ENCODE measurements at regions not wholly inside any gene's neighbourhood (a gene's known extent, or its start where the extent isn't known, plus 50 kb on each side); places are given as distances from the start of the nearest gene placed in this dataset.
A peak's percentile ranks its signal among the peaks of the same experiment; 100 is the strongest.
"Not testable (repeated sequence)": the region's sequence is repeated elsewhere in the genome, so short reads cannot be mapped to it uniquely, and the experiment has no call there.

DNA sequence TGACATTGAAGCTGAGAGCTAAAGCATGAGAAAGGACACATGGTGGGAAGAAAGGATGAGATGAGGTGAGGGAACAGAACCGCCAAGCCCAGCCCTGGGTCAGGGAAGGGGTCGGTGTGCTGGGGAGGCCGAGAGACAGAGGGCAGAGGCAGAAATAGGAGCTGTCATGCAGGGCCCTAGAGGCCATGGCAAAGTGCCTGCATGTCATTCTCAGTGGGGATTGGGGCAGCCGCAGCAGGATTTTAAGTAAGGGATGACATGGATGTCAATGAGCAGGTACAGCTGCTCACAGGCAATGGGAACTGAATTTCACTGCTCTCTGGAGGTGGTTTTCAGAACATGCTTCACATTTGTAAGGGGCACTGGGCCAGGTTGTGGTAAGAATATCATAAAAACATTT, 227.4 kb downstream of the RAB11FIP2 start:
- Mint-ChIP-seq H3K27me3 (ENCODE audit: low read depth in 2 of 2) (peaks cover 0 to 14% of the 10 kb centered on the region in 2 donors), H3K27ac (no peak overlapping the region), H3K9me3 (peaks cover 0 to 3% of the 10 kb centered on the region in 2 donors), H3K4me1 (no peaks in the 10 kb centered on the region), H3K4me3 (no peak overlapping the region), H3K36me3 (no peaks in the 10 kb centered on the region)
- Histone ChIP-seq H3K9me3 (ENCODE audit: control insufficient read depth, insufficient read depth, low read length) (no peaks in the 10 kb centered on the region), H3K27me3 (ENCODE audit: control insufficient read depth, insufficient read depth, low read length) (no peaks in the 10 kb centered on the region), H3K4me3 (ENCODE audit: low read length) (no peak overlapping the region), H3K36me3 (ENCODE audit: control insufficient read depth, insufficient read depth, low read length) (no peaks in the 10 kb centered on the region), H3K4me1 (ENCODE audit: control insufficient read depth, insufficient read depth, low read length) (no peaks in the 10 kb centered on the region), H3K27ac (ENCODE audit: low read length) (no peak overlapping the region)
- TF ChIP-seq, protein P1, sequence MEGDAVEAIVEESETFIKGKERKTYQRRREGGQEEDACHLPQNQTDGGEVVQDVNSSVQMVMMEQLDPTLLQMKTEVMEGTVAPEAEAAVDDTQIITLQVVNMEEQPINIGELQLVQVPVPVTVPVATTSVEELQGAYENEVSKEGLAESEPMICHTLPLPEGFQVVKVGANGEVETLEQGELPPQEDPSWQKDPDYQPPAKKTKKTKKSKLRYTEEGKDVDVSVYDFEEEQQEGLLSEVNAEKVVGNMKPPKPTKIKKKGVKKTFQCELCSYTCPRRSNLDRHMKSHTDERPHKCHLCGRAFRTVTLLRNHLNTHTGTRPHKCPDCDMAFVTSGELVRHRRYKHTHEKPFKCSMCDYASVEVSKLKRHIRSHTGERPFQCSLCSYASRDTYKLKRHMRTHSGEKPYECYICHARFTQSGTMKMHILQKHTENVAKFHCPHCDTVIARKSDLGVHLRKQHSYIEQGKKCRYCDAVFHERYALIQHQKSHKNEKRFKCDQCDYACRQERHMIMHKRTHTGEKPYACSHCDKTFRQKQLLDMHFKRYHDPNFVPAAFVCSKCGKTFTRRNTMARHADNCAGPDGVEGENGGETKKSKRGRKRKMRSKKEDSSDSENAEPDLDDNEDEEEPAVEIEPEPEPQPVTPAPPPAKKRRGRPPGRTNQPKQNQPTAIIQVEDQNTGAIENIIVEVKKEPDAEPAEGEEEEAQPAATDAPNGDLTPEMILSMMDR (IDR thresholded peaks at IDR 0.05): no peak
- no peak for ATAC-seq
- WGBS (ENCODE audit: insufficient coverage): 73% methylated on average over 4 of the region's 4 CpGs
- no peak for DNase-seq
- intact Hi-C loops (cut with micrococcal nuclease): no loop called here

DNA sequence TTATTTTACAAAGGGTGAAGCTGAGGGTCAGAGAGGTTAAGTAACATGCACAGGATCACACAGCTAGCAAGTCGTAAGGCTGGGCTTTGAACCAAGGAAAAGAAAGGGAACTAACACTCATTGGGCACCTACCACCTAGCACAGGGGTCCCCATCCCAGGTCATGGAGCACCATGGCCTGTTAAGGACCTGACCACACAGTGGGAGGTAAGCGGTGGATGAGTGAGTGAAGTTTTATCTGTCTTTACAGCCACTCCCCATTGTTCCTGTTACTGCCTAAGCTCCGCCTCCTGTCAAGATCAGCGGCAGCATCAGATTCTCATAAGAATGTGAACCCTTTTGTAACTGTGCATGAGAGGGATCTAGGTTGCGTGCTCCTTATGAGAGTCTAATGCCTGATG, 222.8 kb downstream of the RAB11FIP2 start:
- Mint-ChIP-seq H3K4me1 (peaks cover 0 to under 1% of the 10 kb centered on the region in 2 donors), H3K27ac (no peak overlapping the region), H3K9me3 (no peaks in the 10 kb centered on the region), H3K36me3 (no peaks in the 10 kb centered on the region), H3K4me3 (no peak overlapping the region), H3K27me3 (ENCODE audit: low read depth in 2 of 2) (peaks cover 0 to 14% of the 10 kb centered on the region in 2 donors)
- H3K27me3 ChIP-seq (ENCODE audit: control insufficient read depth, insufficient read depth, low read length): peaks cover 2% of the 10 kb centered on the region
- no peaks in the 10 kb centered on the region for H3K4me1 ChIP-seq (ENCODE audit: control insufficient read depth, insufficient read depth, low read length)
- intact Hi-C loops (cut with micrococcal nuclease): no loop called here
- H3K27ac ChIP-seq (ENCODE audit: low read length): no peak overlapping the region
- TF ChIP-seq, protein P1 (IDR thresholded peaks at IDR 0.05): no peak
- no peak for ATAC-seq
- WGBS (ENCODE audit: insufficient coverage): 74% methylated on average over 4 of the region's 5 CpGs
- DNase-seq: no peak
- no peak overlapping the region for H3K4me3 ChIP-seq (ENCODE audit: low read length)
- H3K9me3 ChIP-seq (ENCODE audit: control insufficient read depth, insufficient read depth, low read length): no peaks in the 10 kb centered on the region
- no peaks in the 10 kb centered on the region for H3K36me3 ChIP-seq (ENCODE audit: control insufficient read depth, insufficient read depth, low read length)

DNA sequence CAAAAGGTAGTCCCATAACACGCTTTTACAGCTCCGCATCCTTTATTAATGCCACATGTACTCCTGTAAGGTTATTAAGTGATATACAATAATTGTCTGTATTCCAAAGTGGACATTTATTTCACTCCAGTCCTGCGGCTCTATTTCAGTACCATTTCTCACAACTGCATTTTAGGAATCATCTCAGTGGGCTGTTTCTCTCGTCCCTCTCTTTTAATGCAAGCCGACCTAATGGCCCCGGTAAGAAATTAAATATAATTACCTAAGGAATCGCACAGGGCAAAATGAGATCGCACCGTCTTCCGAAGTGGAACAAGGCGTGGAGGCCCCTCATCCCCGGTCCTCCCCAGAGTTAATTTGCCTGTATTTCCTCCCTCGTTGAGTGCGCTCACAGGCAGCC, 216.5 kb downstream of the RAB11FIP2 start:
- intact Hi-C loops (cut with micrococcal nuclease): no loop called here
- Histone ChIP-seq H3K4me1 (ENCODE audit: control insufficient read depth, insufficient read depth, low read length) (peaks cover 3% of the 10 kb centered on the region), H3K27me3 (ENCODE audit: control insufficient read depth, insufficient read depth, low read length) (peaks cover 2% of the 10 kb centered on the region), H3K4me3 (ENCODE audit: low read length) (no peak overlapping the region), H3K27ac (ENCODE audit: low read length) (no peak overlapping the region), H3K36me3 (ENCODE audit: control insufficient read depth, insufficient read depth, low read length) (no peaks in the 10 kb centered on the region), H3K9me3 (ENCODE audit: control insufficient read depth, insufficient read depth, low read length) (no peaks in the 10 kb centered on the region)
- H3K9me3 Mint-ChIP-seq: no peaks in the 10 kb centered on the region
- H3K4me3 Mint-ChIP-seq: peak overlapping the region; percentile 89
- TF ChIP-seq, protein P1 (IDR thresholded peaks at IDR 0.05): no peak
- no peaks in the 10 kb centered on the region for H3K27me3 Mint-ChIP-seq (ENCODE audit: low read depth in 2 of 2)
- DNase-seq: no peak
- no peak for ATAC-seq
- H3K27ac Mint-ChIP-seq: peak overlapping the region; percentile 53 to 86
- 64% methylated on average over 13 of the region's 14 CpGs for WGBS (ENCODE audit: insufficient coverage)
- peaks cover 12 to 28% of the 10 kb centered on the region in 2 donors for H3K4me1 Mint-ChIP-seq
- H3K36me3 Mint-ChIP-seq: no peaks in the 10 kb centered on the region

DNA sequence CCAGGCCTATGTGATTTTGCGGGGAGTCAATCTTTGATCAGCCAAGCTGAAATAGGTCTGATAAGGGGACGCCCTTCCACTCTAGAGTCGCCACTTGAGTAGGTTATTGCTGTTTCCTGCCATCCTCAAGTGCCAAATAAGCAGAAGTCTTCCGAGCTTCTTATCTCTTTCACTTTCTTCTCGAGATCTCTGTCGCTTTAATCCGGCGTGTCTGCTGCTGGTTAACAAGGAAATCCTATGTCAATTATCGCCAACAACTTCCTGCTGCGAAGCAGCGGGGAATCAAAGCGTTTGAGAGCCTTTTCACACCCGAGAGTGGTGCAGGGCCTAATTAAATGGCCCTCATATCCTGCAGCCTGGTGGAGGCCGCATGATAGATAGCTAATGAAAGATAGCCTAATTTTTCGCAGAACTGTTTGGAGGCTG, 215.9 kb downstream of the RAB11FIP2 start:
- H3K36me3 Mint-ChIP-seq: no peaks in the 10 kb centered on the region
- peaks cover 2% of the 10 kb centered on the region for H3K27me3 ChIP-seq (ENCODE audit: control insufficient read depth, insufficient read depth, low read length)
- ATAC-seq (peak; percentile 26 to 77 (median 52)), DNase-seq (peak in 1 of 2 donors; percentile 44)
- H3K27me3 Mint-ChIP-seq (ENCODE audit: low read depth in 2 of 2): no peaks in the 10 kb centered on the region
- intact Hi-C loops (cut with micrococcal nuclease): no loop called here
- H3K36me3 ChIP-seq (ENCODE audit: control insufficient read depth, insufficient read depth, low read length): no peaks in the 10 kb centered on the region
- no peak overlapping the region for H3K27ac ChIP-seq (ENCODE audit: low read length)
- peaks cover 12 to 28% of the 10 kb centered on the region in 2 donors for H3K4me1 Mint-ChIP-seq
- no peak overlapping the region for H3K4me3 ChIP-seq (ENCODE audit: low read length)
- TF ChIP-seq, protein P1 (IDR thresholded peaks at IDR 0.05): no peak
- H3K27ac Mint-ChIP-seq: peak overlapping the region; percentile 53 to 86
- H3K9me3 ChIP-seq (ENCODE audit: control insufficient read depth, insufficient read depth, low read length): no peaks in the 10 kb centered on the region
- H3K9me3 Mint-ChIP-seq: no peaks in the 10 kb centered on the region
- 5% methylated on average over 15 of the region's 15 CpGs for WGBS (ENCODE audit: insufficient coverage)
- H3K4me3 Mint-ChIP-seq: peak overlapping the region; percentile 89
- H3K4me1 ChIP-seq (ENCODE audit: control insufficient read depth, insufficient read depth, low read length): peaks cover 3% of the 10 kb centered on the region

DNA sequence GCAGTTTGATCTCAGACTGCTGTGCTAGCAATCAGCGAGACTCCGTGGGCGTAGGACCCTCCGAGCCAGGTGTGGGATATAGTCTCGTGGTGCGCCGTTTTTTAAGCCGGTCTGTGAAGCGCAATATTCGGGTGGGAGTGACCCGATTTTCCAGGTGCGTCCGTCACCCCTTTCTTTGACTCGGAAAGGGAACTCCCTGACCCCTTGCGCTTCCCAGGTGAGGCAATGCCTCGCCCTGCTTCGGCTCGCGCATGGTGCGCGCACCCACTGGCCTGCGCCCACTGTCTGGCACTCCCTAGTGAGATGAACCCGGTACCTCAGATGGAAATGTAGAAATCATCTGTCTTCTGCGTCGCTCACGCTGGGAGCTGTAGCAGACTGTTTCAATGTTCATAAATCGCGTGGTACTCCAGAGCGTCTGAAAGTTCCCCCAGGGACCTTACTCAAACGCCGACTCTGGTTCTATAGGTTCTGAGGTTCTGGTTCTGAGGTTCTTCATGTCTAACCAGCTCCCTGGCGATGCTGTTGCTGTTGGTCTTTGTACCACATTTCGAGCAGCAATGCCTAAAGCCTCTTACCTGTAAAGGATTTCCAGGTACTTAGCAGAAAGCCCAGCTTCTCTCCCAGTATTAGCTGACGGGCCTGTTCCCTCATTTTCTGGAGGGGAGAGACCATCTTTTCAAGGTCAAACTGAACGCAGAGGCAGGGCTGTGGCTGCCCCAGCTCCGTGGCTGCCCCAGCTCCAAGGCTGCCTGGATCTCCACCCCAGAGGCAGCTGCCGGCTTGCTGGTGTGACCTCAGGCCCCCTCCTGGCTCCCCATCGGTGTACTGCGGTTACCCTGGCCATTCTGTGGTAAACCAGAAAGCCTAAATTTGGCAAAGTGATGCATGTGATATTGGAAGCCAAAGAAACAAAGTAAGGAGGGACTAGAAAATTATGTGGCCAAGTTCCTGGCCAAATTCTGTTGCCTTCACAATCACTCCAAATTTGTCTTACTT, 207.9 kb downstream of the RAB11FIP2 start:
- H3K4me1 ChIP-seq (ENCODE audit: control insufficient read depth, insufficient read depth, low read length); H3K9me3 Mint-ChIP-seq; H3K27ac ChIP-seq (ENCODE audit: low read length); intact Hi-C loops (cut with micrococcal nuclease); H3K4me3 ChIP-seq (ENCODE audit: low read length); H3K36me3 Mint-ChIP-seq; H3K4me1 Mint-ChIP-seq; DNase-seq; H3K9me3 ChIP-seq (ENCODE audit: control insufficient read depth, insufficient read depth, low read length); H3K36me3 ChIP-seq (ENCODE audit: control insufficient read depth, insufficient read depth, low read length); H3K4me3 Mint-ChIP-seq; ATAC-seq; H3K27me3 ChIP-seq (ENCODE audit: control insufficient read depth, insufficient read depth, low read length); H3K27ac Mint-ChIP-seq: not testable (repeated sequence)
- H3K27me3 Mint-ChIP-seq (ENCODE audit: low read depth in 2 of 2): peaks cover 5 to 20% of the 10 kb centered on the region in 2 donors
- WGBS (ENCODE audit: insufficient coverage): 74% methylated on average over 22 of the region's 39 CpGs

All from natural killer cell (primary cell).